Hematopoietic multipotent progenitor cell treated with erythropoietin and hydrocortisone succinate and interleukin-3 and kit ligand, for 6 days (in vitro differentiated cells): ENCODE measurements at regions not wholly inside any gene's neighbourhood (a gene's known extent, or its start where the extent isn't known, plus 50 kb on each side); places are given as distances from the start of the nearest gene placed in this dataset.

ENCODE experiments used
- DNase-seq: peaks from one replicate; pipeline ENCODE4 v3.0.0-alpha.2; 2015

DNA sequence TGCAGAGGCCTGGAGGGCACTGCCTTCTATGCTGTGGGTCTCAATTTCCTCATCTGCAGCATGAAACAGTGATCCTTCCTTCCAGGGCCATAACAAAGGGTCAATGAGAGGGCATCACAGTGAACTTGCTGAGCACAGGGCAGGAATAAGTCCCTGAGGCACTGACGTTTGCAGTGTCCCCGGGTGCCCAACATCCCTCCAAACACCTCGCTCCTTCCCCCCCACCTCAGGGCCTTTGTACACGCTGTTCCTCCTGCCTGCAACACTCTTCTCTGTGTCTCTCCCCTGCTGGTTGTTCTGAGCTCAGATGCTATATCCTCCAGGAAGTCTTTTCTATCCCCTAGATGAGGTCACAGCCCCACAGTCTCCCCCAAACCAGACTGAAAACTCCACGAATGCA, 59.7 kb upstream of the TCF20 start:
- DNase-seq: no peak

DNA sequence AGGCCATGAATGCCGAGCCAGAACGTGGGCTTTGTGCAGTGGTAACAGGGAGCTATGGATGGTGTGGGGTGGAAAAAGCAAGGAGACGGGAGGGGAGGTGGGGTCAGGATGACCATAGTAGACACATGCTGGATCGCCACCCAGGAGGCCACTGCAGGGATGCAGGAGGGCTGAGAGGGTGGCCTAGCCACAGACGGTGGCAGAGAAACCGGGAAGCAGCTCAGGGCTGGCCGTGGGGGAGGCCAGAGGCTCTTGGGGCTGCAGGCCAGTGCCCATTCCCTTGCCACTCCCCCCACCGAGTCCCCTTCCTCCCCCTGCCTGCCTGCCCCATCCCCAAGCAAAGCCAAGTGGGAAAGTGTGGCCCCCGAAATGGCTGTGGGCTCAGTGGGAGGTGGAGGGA, 59.1 kb upstream of the TCF20 start:
- no peak for DNase-seq

DNA sequence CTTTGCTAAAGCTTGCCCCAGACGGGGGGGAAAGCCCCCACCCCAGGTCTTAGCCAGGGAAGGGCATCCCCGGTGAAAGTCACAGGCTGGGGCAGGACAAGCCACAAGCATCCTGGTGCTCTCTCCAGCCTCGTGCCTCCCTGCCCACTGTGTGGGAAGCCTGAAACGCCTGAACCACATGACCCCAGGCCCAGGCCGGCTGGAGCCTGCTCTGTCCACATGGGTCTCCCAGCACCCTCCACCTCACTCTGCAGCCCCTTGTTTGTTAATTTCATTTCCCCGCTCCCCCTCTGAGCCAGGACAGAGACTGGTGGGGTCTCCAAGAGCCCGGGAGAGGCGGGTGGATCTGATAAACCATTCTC, 58.3 kb upstream of the TCF20 start:
- no peak for DNase-seq

DNA sequence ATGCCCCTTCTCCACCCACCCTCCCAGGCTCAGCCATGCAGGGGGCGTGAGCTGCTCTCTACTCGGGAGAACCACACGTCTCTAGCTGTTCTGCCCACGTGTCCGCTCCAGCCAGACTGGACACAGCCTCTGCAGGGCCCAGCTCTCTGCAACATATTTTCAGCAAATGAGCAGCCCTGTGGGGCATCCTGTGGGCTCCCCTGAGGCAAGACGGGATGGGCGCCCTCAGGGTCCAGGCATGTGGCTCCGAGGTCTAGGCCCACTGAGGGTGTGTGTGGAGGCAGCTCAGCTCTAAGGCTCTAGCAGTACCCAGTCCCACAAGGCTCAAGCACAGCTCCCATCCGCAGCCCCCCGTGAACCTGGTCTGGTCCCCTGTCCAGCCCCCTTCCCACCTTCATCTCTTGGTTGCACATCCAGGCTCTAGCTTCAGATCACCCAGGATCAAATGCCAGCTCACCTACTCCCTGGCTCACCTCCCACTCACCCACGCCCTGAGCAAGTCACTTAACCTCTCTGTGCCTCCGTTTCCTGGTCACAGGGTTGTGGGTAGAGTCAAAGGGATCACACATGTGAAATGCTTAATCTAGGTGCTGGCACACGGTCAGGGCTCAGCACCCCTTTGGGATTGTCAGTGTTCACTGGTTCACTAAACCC, 57.8 kb upstream of the TCF20 start:
- DNase-seq: no peak

DNA sequence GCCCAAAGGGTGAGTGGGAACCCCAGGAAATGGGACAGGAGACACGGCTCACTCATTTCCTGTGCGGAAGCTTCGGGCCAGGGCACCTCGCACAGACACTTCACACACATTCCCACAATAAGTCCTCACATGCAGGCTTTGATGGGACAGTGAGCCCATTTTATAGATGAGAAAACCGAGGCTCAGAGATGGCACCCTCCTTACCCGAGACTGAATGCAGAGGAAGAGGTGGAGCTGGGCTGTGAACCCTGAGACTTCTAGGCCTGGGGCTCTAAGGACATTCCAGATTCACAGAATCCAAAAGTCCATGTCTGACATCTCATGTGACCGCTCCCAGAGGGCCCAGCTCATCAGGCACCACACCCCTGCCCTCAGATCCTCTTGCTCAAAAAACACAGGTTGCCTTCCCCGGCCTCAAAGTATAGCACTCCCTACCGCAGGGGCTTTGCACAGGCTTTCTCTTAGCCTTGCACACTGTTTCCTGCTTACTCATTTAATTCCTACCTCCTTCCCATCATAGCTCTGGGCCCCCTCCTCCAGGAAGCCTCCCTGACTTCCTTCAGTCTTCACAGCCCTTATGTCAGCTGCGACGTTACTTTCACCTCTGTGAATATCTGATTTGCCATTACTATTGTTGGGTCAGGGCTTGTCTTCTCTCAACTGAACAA, 57.1 kb upstream of the TCF20 start:
- no peak for DNase-seq

DNA sequence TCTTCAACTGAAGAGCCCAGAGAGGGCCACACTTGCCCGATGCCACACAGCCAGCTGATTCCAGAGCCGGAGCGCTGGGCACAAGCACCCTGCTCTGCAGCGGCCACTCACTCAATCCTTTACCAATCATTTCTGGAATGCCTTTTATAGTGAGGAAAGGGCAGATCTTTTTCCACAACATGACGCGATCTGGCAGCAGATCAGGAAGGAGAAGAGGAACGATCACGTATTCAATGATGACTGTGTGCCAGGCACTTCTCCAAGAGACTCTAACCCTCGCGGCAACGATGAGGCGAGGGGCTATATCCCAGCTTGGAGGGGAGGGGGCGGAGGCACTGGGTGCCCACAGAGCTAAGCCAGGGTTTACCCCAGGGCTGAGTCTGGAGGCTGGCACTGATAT, 56.3 kb upstream of the TCF20 start:
- no peak for DNase-seq

GRCh38 chr22:42326301-42326700, 55.8 kb upstream of the TCF20 start:
- no peak for DNase-seq

DNA sequence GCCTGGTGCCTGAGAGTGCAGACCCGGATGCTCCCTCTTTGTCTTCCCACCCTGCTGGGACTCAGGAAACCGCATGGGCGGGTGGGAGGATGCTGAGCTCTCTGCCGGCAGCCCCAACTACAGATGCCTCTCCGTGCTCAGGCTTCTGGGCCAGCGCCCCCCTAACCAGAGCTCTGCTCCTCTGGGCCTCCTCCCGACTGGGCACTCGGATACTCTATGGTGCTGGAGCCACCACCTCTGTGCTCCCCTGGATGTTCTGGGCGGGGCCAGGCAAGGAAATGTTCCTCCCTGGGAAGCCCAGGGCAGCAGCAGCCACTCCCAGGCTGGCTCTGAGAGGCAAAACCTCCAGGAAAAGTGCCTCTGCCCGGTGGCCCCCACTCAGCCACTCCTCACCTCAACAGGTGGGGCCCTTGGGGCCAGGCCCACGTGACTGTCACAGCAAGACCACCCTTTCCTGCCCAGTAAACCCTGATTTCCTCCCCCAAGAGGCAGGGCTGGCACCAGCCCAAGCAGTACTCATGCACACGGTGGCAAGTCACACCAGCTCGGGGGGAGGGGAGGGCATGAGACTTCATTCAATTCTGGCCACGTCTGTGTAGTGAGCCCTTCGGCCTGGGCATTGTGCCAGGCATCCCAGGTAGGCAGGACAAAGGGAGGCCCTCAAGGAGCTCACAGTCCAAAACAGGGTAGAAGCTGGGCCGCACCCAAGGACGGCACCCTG, 54.7 kb upstream of the TCF20 start:
- DNase-seq: peak; percentile 23

DNA sequence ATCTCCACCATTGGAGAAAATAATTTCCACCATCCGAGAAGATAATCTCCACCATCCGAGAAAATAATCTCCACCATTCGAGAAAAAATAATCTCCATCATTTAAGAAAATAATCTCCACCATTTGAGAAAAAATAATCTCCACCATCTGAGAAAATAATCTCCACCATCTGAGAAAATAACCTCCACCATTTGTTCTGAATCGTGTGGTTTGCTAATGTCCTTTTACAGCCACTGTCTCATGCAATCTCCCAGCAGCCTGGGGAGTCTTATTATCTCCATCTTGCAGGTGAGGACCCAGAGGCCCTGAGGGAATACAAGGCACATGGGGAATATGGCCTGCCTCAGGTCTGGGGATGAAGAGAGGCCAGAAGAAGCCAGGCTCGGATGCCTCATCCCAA, 54.1 kb upstream of the TCF20 start:
- no peak for DNase-seq

- no peak for DNase-seq
Measured at GRCh38 chr22:42323971-42324370, 53.5 kb upstream of the TCF20 start.

GRCh38 chr22:42322562-42322926, 52.1 kb upstream of the TCF20 start:
- no peak for DNase-seq

GRCh38 chr22:42321908-42322561, 51.6 kb upstream of the TCF20 start:
- DNase-seq: no peak

GRCh38 chr22:42320443-42321416, 50.3 kb upstream of the TCF20 start:
- DNase-seq: no peak
